HG03442 (cell line): ENCODE measurements at regions not wholly inside any gene's neighbourhood (a gene's known extent, or its start where the extent isn't known, plus 50 kb on each side); places are given as distances from the start of the nearest gene placed in this dataset.

ENCODE experiments used
- ATAC-seq: cut with Tn5 transposase; IDR thresholded peaks from one replicate; pipeline ENCODE4 v1.9.1; 2021; ENCODE audit warnings: mild to moderate bottlenecking, moderate library complexity; ENCODE audit not compliant: unreplicated experiment

- no peak for ATAC-seq
Observed at GRCh38 chr16:86016201-86016965, 117.4 kb downstream of the IRF8 start.

DNA sequence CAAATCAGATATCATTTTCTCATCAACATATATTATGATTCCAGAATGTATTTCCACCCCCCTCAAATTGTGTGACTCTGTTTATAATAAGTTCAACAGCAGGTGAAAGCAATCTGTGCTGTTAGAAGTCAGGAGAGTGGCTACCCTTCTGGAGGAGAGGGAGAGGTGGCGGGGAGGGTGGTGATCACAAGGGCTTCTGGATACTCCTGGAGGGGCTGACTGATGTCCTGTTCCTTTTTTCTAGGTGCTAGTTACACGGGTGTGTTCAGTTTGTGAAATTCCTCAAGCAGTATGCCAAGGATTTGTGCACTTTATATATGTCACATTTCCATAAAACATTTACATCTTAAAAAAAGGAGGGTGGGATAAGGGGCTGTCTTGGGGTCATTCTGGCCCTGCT lies 119.1 kb downstream of the IRF8 start:
- ATAC-seq, result no peak

- ATAC-seq, result no peak
Observed at GRCh38 chr16:86018487-86018886, 119.5 kb downstream of the IRF8 start.

- ATAC-seq, result no peak
Observed at GRCh38 chr16:86018941-86019340, 120.0 kb downstream of the IRF8 start.

DNA sequence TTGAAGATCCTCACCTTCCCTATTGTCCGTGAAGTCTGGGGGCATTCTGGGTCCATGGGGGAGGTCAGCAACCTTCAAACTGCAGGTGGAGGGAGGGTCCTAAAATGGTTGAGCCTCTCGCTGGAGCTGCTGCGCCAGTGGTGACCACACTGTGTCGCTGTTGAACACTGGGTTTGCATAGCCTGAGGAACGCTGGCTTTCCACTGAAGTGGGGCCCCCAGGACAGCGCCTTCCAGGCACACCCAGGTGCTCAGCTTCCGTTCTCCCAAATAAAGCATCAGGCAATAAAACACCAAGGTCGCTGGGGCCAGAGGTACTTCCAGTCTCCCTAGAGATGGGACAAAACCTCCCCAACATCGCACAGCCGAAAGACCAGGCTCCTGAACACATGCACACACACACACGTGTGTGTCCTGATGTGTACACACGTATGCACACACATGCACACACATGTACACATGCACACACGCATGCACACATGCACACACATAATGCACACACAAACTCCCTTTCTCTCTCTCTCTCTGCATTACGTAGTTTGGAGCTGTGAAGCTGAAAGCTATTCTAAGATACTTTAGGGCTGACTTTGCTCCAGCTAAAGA lies 120.6 kb downstream of the IRF8 start:
- no peak for ATAC-seq

- ATAC-seq, result no peak
Observed at GRCh38 chr16:86020971-86021370, 122.0 kb downstream of the IRF8 start.

DNA sequence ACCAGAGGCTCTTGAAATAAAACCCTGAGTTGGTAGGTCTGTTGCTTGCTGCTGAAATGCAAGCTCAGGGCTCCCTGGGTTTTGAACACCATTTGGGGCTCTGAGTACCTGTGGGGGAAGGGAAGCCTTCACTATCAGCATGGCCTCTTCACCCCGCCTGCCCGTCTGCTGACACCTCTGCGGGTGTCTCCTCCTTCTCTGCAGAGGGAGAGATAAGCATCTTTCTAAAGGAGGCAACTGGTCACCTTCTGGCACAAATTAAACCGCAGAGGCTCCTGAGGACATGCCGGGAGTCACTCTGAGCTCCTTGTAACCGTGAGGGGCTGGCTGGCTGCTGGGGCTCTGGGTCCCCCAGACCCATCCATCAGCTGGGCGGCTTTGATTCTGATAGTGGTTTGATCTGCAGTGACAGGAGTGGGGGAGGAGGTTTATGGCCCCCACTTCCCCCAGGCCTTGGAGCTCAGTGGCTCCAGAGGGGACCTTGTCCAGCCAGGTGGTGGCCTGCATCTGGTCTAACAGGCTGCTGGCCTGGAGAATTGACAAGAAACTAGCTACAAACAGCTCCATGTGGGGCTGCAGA lies 123.5 kb downstream of the IRF8 start:
- ATAC-seq, result no peak

- no peak for ATAC-seq
Observed at GRCh38 chr16:86024210-86024609, 125.2 kb downstream of the IRF8 start.

DNA sequence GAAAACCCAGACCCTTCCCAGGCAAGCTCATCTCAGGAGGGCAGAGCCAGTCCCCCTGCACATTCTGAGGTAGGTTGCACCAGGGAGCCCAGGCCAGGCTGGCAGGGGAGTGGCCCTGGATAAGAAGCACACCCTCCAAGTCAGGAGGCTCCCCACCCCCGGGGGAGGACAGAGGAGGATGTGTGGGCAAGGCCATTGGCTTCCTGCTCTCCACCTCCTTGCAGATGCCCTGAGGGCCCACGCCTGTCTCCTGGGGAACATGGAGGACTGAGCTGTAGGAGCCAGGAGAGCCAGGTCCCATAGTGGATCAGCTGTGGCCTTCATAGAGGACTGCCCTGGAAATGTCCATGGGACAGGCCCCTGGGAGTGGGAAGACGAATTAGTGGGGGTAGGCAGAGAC lies 126.7 kb downstream of the IRF8 start:
- ATAC-seq, result no peak

DNA sequence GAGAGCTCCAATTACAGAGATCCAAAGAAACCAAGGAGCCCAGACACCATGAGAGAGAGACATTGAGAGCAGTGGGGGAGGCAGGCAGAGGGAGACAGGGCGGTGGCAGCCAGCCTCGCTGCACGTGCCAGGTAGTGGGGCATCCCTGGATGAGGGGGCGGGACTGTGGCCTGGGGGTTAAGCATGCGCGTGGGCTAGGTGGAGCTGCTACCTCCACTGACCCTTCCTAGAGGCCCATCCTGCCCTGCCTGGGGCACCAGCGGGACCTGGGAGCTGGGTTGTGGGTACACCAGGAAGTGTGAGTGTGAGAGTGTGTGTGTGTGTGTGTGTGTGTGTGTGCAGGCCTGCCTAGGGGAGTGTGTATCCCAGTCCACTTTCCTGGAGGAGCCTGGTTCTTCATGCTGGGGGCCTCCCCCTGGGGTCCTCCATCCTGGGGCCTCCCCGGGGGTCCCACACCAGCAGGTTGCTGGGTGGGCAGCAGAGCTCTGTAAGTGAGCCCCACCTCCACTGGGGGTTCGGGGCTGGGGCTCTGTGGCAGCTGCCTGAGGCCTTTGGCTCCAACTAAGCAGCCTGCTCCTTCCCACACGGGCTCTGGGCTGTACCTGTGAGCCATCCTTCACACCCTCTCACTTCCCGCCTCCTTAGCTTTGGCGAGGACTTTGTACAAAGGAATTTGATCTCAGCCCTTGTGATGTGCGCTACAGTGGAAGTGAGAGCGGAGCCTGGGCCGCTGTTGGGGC lies 127.4 kb downstream of the IRF8 start:
- no peak for ATAC-seq

DNA sequence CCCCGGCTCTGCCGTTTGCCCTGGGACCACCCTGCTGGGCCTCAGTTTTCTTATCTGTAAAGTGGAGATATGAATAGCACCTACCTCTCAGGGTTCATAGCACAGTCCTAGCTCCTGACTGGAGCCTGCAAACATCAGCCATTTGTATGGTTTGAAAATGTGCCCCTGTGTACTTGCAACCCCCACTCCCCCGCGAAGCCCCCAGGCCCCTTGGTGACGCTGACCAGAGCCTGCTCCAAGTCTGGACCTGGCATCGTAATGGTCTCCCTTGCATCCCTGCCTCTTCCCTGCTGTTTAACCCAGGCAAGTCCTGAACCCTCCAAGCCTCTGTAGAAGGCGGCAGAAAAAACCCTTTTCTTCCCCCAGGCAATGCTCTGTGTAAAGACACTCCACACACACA lies 128.0 kb downstream of the IRF8 start:
- ATAC-seq, result no peak

DNA sequence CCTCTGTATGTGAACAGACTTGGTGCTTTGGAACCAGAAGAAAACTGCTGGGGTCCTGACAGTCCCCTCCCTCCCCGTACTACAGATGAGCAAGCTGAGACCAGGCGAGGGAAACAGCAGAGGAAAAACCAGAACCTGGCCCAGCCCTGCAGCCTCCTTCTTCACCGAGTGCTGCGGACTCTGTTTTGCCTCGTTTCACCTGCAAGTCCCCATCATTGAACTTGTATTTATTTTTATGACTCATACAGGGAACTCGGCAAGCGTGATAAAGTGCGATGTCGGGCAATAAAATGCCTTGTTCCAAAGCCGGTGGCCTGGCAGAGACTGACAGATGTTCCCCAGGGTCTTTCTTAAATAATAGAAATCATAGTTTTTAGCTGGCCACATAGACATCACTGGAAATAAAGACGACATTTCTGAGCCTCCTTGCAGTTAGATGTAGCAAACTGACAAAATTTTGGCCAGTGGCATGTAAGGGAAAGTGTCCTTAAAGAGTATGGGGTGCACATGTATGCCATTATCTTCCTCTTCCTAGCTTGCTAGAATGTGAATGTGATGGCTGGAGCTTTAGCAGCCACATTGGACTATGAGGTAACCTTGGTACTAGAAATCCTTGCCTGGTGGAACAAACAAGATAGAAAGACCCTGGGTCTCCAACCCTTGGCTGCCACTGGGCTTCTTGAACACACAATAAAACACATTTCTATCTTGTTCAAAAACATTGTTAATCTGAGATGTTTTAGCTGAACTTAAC lies 128.6 kb downstream of the IRF8 start:
- ATAC-seq, result no peak

DNA sequence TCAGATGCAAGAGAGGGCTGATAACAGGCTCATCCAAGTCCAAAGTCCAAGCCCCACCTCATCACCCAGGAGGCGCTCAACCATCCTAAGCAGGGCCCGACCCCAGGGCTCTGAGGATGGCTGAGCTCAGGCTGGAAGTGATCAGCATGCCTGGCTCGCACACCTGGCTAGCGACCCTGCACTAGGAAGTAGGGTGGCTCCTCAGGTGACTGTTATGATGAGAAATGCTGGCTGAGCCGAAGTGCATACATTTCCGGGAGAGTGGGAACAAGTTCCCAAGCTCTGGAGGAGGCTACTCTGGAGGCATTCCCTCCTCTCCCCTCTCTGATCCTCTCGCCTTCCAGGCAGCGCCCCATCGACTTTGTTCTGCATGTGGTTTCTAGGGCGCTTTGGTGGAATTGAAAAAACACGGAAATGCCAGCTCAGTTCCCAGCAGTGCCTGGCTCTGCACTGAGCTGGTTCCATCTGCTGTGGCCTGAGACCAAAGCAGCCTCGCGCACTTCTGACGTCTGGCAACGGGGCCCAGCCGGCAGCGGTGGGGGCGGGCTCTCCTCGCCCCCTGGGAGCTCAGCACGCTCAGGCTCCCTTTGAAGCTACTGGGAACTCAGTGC lies 130.3 kb downstream of the IRF8 start:
- ATAC-seq, result no peak

DNA sequence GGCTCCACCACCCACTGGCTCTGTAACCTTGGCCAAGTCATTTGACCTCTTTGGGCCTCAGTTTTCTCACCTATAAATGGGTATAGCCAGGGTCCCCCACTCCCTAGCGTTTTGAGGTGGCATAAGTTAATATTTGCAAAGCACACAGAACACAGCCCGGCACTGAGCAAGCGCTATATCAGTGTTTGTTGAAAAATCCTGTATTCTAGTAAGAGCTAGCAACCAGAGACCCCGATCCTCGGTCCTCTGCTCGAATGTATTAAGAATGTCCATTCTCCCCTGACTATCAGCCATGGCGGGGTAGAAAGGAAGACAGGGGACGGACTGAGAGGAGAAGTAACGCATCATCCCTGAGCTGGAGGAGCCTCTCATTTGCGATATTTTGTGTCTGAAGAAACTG lies 131.2 kb downstream of the IRF8 start:
- ATAC-seq, result no peak

- no peak for ATAC-seq
Observed at GRCh38 chr16:86031141-86031678, 132.2 kb downstream of the IRF8 start.

- no peak for ATAC-seq
Observed at GRCh38 chr16:86033016-86033474, 134.1 kb downstream of the IRF8 start.

DNA sequence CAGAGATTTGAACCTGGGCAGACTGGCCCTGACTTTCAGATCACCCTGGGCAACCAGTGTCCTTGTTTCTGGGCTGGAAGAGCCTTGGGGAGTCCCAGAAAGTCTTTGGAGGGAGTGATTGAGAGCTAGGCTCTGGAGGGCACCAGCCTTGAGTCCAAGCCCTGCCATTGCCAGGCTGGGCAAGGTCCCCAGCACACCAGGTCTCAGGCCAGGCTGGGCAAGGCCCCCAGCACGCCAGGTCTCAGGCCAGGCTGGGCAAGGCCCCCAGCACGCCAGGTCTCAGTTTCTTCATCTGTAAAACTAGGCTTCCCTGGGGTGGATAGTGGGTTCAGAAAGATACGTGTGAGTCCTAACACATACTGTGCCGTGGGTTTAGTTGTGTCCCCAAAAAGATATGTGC lies 135.0 kb downstream of the IRF8 start:
- ATAC-seq, result no peak

- ATAC-seq, result no peak
Observed at GRCh38 chr16:86034421-86034919, 135.5 kb downstream of the IRF8 start.

DNA sequence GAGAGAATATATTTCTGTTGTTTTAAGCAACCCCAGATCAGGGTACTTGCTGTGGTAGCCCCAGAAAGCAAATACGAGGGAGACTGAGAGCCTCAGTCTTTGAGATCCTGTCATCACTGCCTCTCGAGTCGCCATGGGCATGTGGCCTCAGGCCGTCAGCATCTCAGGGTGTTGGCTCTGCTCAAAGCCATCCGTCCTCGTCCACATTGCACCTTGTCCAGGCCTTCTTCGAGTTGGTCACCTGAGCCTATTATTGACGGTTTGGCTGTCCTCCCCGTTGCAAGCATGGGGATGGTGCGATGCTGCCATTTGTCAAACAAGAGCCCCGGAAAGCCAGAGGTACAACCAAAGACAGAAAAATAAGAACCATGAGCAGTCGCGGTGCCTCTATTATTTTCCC lies 136.9 kb downstream of the IRF8 start:
- no peak for ATAC-seq
